Lower leg skin (tissue), 4 donors: ENCODE measurements at regions not wholly inside any gene's neighbourhood (a gene's known extent, or its start where the extent isn't known, plus 50 kb on each side); places are given as distances from the start of the nearest gene placed in this dataset.

Experiments used
- DNase-seq, 2 donors: peaks; one replicate each; pipeline ENCODE4 v3.0.0-alpha.2; 2019; ENCODE audit warnings: low spot score in 2 of 2
- H3K4me3 ChIP-seq: fragments of 200-600 bp; sonication (generic); 2 replicates; pipeline ENCODE4 v1.5.1; 2017; ENCODE audit warnings: mild to moderate bottlenecking, low read depth; ENCODE audit not compliant: poor library complexity, severe bottlenecking
- CTCF ChIP-seq, 3 donors: fragments of 450-650 bp; IDR thresholded peaks; one replicate each; pipeline ENCODE4 v1.5.1; 2016; ENCODE audit warnings: antibody characterized with exemption in 3 of 3, mild to moderate bottlenecking in 3 of 3, moderate library complexity in 2 of 3
- POLR2A ChIP-seq, 2 donors: fragments of 450-650 bp; IDR thresholded peaks; one replicate each; pipeline ENCODE4 v1.6.1; 2016 to 2017; ENCODE audit warnings: antibody characterized with exemption in 2 of 2, mild to moderate bottlenecking in 1 of 2, moderate library complexity in 1 of 2
- WGBS, 2 donors: methylation state at CpG; one replicate each; pipeline ENCODE4 v1.1.5; 2018; 5-methylcytosine and 5-hydroxymethylcytosine counted together
- intact Hi-C: fragments of 100-400 bp; cut with DNase I; formaldehyde crosslinking; loops from one replicate; pipeline ENCODE4 v1.15.0; 2023; ENCODE audit warnings: low total_unique reads

GRCh38 chr15:98562331-98562937, 85.9 kb upstream of the IGF1R start:
- intact Hi-C loops = no loop called here
- DNase-seq = no peak
- no peak overlapping the region for H3K4me3 ChIP-seq
- TF ChIP-seq CTCF (IDR thresholded peaks at IDR 0.05) (no peak), POLR2A (IDR thresholded peaks at IDR 0.05) (no peak)
- WGBS, 2 donors = 46 to 70% methylated on average over 17 to 18 of the region's 18 CpGs

GRCh38 chr15:98565566-98565965, 82.8 kb upstream of the IGF1R start:
- H3K4me3 ChIP-seq = no peak overlapping the region
- intact Hi-C loops = no loop called here
- WGBS, 2 donors = 94 to 96% methylated on average over 12 of the region's 12 CpGs
- peak in 1 of 2 donors; percentile 54 for DNase-seq
- no peak for TF ChIP-seq CTCF (IDR thresholded peaks at IDR 0.05)
- TF ChIP-seq POLR2A (IDR thresholded peaks at IDR 0.05) = no peak

GRCh38 chr15:98567951-98568350, 80.4 kb upstream of the IGF1R start:
- DNase-seq = peak in 1 of 2 donors; percentile 57
- intact Hi-C loops = no loop called here
- TF ChIP-seq POLR2A (IDR thresholded peaks at IDR 0.05) (no peak), CTCF (IDR thresholded peaks at IDR 0.05) (no peak)
- no peak overlapping the region for H3K4me3 ChIP-seq
- 84 to 86% methylated on average over 7 of the region's 7 CpGs for WGBS, 2 donors

GRCh38 chr15:98568382-98569017, 79.8 kb upstream of the IGF1R start:
- TF ChIP-seq POLR2A (IDR thresholded peaks at IDR 0.05) (no peak), CTCF (IDR thresholded peaks at IDR 0.05) (no peak)
- no peak overlapping the region for H3K4me3 ChIP-seq
- DNase-seq = no peak
- intact Hi-C loops = no loop called here
- 76% methylated on average over 3 of the region's 3 CpGs for WGBS, 2 donors

GRCh38 chr15:98570119-98570518, 78.2 kb upstream of the IGF1R start:
- TF ChIP-seq POLR2A (IDR thresholded peaks at IDR 0.05) = no peak
- no peak for TF ChIP-seq CTCF (IDR thresholded peaks at IDR 0.05)
- intact Hi-C loops = no loop called here
- DNase-seq = no peak
- H3K4me3 ChIP-seq = no peak overlapping the region
- WGBS, 2 donors = 95% methylated on average over 3 of the region's 3 CpGs

GRCh38 chr15:98580572-98580971, 67.8 kb upstream of the IGF1R start:
- intact Hi-C loops = no loop called here
- 36% methylated on average over 11 of the region's 11 CpGs for WGBS, 2 donors
- TF ChIP-seq POLR2A (IDR thresholded peaks at IDR 0.05) (no peak), CTCF (IDR thresholded peaks at IDR 0.05) (no peak)
- no peak overlapping the region for H3K4me3 ChIP-seq
- DNase-seq = no peak
